Hepatocyte (in vitro differentiated cells): ENCODE measurements at regions not wholly inside any gene's neighbourhood (a gene's known extent, or its start where the extent isn't known, plus 50 kb on each side); places are given as distances from the start of the nearest gene placed in this dataset.

ENCODE experiments used
- CTCF ChIP-seq: fragments of 200-600 bp; sonication (generic); IDR thresholded peaks from 2 replicates; pipeline ENCODE4 v1.5.1; 2016; ENCODE audit warnings: antibody characterized with exemption, mild to moderate bottlenecking; ENCODE audit not compliant: poor library complexity
- EZH2 ChIP-seq: fragments of 200-600 bp; sonication (generic); IDR thresholded peaks from 2 replicates; pipeline ENCODE4 v1.6.1; 2016; ENCODE audit warnings: antibody characterized with exemption, mild to moderate bottlenecking, borderline replicate concordance

- TF ChIP-seq CTCF (no peak), EZH2 (no peak)
These were observed 271.7 kb downstream of the BCL11A start for GRCh38 chr2:60281730-60282129.
